SK-N-MC (cell line): ENCODE measurements at regions not wholly inside any gene's neighbourhood (a gene's known extent, or its start where the extent isn't known, plus 50 kb on each side); places are given as distances from the start of the nearest gene placed in this dataset.

Source experiments
- FOXP2 ChIP-seq: optimal IDR thresholded peaks from 2 replicates; pipeline ENCODE3; 2011; ENCODE audit warnings: mild to moderate bottlenecking, moderate library complexity; ENCODE audit not compliant: insufficient read depth; ENCODE audit errors: extremely low read length, control extremely low read depth
- POLR2AphosphoS5 ChIP-seq: IDR thresholded peaks from 2 replicates; pipeline ENCODE4 v1.6.1; 2012; ENCODE audit warnings: mild to moderate bottlenecking, low read depth, low read length, borderline replicate concordance

DNA sequence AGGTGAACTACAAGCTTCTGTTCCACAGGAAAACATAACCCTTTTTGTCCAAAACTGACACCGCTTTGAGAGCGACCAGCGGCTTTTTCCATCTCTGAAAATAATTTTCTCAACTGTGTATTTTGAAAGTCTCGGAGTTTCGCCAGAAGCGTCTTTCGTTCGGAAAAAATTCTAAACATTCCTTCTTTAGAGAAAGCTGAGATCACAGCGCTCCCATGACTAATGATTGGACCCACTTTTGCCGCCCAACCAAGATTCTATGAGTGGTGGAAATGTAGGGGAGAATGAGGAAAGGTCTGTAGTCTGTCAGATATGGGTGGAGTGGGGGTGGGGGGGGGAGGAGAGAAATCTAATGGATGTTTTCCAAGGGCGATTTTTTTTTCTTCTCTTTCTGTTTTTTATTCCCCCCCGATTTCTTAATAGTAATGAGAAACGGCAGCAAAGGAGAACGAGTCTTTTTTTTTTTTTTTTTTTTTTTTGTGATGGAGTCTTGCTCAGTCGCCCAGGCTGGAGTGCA is 189.3 kb downstream of the TRIM27 start:
- no peak for TF ChIP-seq FOXP2
- no peak for TF ChIP-seq POLR2AphosphoS5
